ENCODE measurements at regions not wholly inside any gene's neighbourhood (a gene's known extent, or its start where the extent isn't known, plus 50 kb on each side); places are given as distances from the start of the nearest gene placed in this dataset.

DNA sequence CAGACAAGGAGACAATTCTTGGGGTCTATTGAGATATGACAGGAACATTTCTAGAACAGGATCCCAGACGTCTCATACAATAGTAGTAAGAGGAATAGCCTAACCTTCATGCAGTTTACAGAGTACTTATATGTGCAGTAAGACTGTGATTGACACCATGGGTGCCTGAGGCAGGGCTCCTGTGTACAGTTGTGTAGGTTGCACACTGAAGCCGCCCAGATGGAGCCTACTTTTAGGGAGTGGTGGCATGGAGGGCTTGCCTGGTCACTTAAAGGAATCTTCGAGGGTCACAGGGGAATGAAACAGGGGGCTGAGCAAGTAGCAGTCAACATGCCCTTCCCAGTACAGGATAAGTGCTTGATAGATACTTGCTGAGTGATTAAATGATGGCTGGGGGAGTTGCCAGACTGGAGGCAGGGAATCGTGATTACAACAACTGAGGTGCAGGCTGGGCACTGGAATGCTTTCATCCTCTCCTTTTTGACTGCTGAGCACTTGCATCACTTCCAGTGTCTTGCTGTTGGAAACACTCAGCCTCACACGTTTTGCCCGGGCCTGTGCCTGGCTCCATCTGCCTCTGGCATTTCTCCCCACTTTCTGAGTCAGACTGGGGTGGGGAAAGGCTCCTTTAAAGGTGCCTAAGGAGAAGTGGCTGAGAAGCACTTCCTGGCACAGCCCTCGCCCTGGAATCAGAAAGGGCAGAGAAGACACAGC lies 71.0 kb downstream of the COPRS start:
- no peaks in the 10 kb centered on the region for H3K9me3 ChIP-seq (ENCODE audit: control extremely low read depth in 1 of 3, control insufficient read depth in 2 of 3, insufficient read depth in 1 of 3, low read length in 2 of 3)
- no peak overlapping the region for H3K4me3 ChIP-seq (ENCODE audit: control extremely low read depth in 1 of 5, extremely low read depth in 1 of 5, insufficient read depth in 1 of 5, low read depth in 2 of 5, low read length in 4 of 5)

DNA sequence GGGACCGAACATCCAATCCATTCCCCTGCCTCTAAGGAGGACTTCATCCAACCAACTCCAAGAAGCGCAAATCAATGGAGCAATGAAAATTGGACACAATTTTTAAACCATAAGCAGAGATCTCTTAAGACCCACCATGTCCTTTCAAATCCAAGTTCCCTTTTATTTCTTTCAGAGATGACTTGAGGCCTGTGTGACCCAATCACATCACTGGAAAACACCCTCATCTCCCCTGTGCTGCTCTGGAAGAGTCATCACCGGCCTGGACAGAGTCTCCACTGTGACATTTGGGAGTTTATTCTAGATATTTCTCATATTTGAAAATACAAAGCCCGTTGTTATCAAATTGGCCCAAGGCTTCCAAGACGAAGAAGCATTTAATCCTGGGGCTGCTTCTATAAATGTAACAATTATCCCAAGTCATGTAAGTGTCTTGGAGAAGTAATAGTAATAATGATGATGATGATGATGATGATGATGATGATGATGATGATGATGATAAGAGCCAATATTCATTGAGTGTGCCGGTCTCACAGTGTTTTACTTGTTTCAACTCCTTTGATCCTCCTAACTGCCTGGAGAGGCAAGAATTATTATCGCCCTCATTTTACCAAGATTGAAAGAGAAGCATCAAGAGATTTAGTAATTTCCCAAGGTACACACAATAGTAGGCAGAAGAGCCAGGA lies 72.1 kb downstream of the COPRS start:
- H2AFZ ChIP-seq (ENCODE audit: insufficient read depth, low read depth, low read length, poor library complexity, severe bottlenecking), result no peak overlapping the region
- no peaks in the 10 kb centered on the region for H4K20me1 ChIP-seq (ENCODE audit: control insufficient read depth, insufficient read depth, low read length, poor library complexity, severe bottlenecking)
- no peak for DNase-seq
- no peak overlapping the region for H3K4me3 Mint-ChIP-seq
- no peak overlapping the region for H3K4me3 ChIP-seq (ENCODE audit: control extremely low read depth in 1 of 5, extremely low read depth in 1 of 5, insufficient read depth in 1 of 5, low read depth in 2 of 5, low read length in 4 of 5)
- no peak for ATAC-seq (ENCODE audit: low read depth)
- H3K27ac Mint-ChIP-seq, result no peak overlapping the region
- no peaks in the 10 kb centered on the region for H3K79me2 ChIP-seq (ENCODE audit: control insufficient read depth, insufficient read depth, low read length)
- CTCF ChIA-PET, result no interaction called here
- H3K9me3 ChIP-seq (ENCODE audit: control extremely low read depth in 1 of 3, control insufficient read depth in 2 of 3, insufficient read depth in 1 of 3, low read length in 2 of 3), result no peaks in the 10 kb centered on the region
- POLR2A ChIA-PET, result no interaction called here
- H3K4me1 ChIP-seq (ENCODE audit: control insufficient read depth in 2 of 2, insufficient read depth in 2 of 2, low read length in 2 of 2), result peaks cover 0 to 4% of the 10 kb centered on the region in 2 donors
- WGBS (ENCODE audit: insufficient coverage), result 100% methylated on average over 4 of the region's 7 CpGs
- H3K27me3 Mint-ChIP-seq, result no peaks in the 10 kb centered on the region
- no peaks in the 10 kb centered on the region for H3K36me3 ChIP-seq (replicated peaks in 1 of 2; ENCODE audit: control extremely low read depth in 1 of 2, control insufficient read depth in 1 of 2, extremely low read depth in 1 of 2, insufficient read depth in 2 of 2, low read length in 1 of 2)
- H3K27me3 ChIP-seq (replicated peaks in 1 of 4; ENCODE audit: control extremely low read depth in 1 of 4, control insufficient read depth in 3 of 4, insufficient read depth in 4 of 4, low read length in 3 of 4), result no peaks in the 10 kb centered on the region
- intact Hi-C loops (cut with micrococcal nuclease), result no loop called here
- H3K9ac ChIP-seq (ENCODE audit: low read length), result no peak overlapping the region
- H3K9me3 Mint-ChIP-seq (ENCODE audit: insufficient read depth), result peaks cover 2% of the 10 kb centered on the region
- peaks cover 9% of the 10 kb centered on the region for H3K4me1 Mint-ChIP-seq
- TF ChIP-seq, protein P1, sequence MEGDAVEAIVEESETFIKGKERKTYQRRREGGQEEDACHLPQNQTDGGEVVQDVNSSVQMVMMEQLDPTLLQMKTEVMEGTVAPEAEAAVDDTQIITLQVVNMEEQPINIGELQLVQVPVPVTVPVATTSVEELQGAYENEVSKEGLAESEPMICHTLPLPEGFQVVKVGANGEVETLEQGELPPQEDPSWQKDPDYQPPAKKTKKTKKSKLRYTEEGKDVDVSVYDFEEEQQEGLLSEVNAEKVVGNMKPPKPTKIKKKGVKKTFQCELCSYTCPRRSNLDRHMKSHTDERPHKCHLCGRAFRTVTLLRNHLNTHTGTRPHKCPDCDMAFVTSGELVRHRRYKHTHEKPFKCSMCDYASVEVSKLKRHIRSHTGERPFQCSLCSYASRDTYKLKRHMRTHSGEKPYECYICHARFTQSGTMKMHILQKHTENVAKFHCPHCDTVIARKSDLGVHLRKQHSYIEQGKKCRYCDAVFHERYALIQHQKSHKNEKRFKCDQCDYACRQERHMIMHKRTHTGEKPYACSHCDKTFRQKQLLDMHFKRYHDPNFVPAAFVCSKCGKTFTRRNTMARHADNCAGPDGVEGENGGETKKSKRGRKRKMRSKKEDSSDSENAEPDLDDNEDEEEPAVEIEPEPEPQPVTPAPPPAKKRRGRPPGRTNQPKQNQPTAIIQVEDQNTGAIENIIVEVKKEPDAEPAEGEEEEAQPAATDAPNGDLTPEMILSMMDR (IDR thresholded peaks at IDR 0.05), result no peak
- TF ChIP-seq EZH2 (IDR thresholded peaks at IDR 0.05; ENCODE audit: borderline replicate concordance, insufficient read depth, low read depth, low read length, poor library complexity, severe bottlenecking), result no peak
- no peak overlapping the region for H3K4me2 ChIP-seq (replicated peaks; ENCODE audit: low read depth, low read length, poor library complexity, severe bottlenecking)
- H3K27ac ChIP-seq (ENCODE audit: low read length in 2 of 2), result no peak overlapping the region

More for the DNA sequence above, 71.0 kb downstream of the COPRS start:
- no peak for ATAC-seq (ENCODE audit: low read depth)
- whole genome bisulfite sequencing (ENCODE audit: insufficient coverage), result 91% methylated on average over 6 of the region's 7 CpGs
- no peak for DNase-seq
- Histone ChIP-seq H3K4me2 (replicated peaks; ENCODE audit: low read depth, low read length, poor library complexity, severe bottlenecking) (no peak overlapping the region), H4K20me1 (ENCODE audit: control insufficient read depth, insufficient read depth, low read length, poor library complexity, severe bottlenecking) (no peaks in the 10 kb centered on the region), H2AFZ (ENCODE audit: insufficient read depth, low read depth, low read length, poor library complexity, severe bottlenecking) (no peak overlapping the region), H3K27me3 (replicated peaks in 1 of 4; ENCODE audit: control extremely low read depth in 1 of 4, control insufficient read depth in 3 of 4, insufficient read depth in 4 of 4, low read length in 3 of 4) (no peaks in the 10 kb centered on the region), H3K4me1 (ENCODE audit: control insufficient read depth in 2 of 2, insufficient read depth in 2 of 2, low read length in 2 of 2) (peaks cover 0 to 4% of the 10 kb centered on the region in 2 donors), H3K27ac (ENCODE audit: low read length in 2 of 2) (no peak overlapping the region), H3K36me3 (replicated peaks in 1 of 2; ENCODE audit: control extremely low read depth in 1 of 2, control insufficient read depth in 1 of 2, extremely low read depth in 1 of 2, insufficient read depth in 2 of 2, low read length in 1 of 2) (no peaks in the 10 kb centered on the region), H3K79me2 (ENCODE audit: control insufficient read depth, insufficient read depth, low read length) (no peaks in the 10 kb centered on the region), H3K9ac (ENCODE audit: low read length) (no peak overlapping the region)
- no peak overlapping the region for H3K27ac Mint-ChIP-seq
- TF ChIP-seq EZH2 (IDR thresholded peaks at IDR 0.05; ENCODE audit: borderline replicate concordance, insufficient read depth, low read depth, low read length, poor library complexity, severe bottlenecking), result no peak
- TF ChIP-seq, protein P1 (IDR thresholded peaks at IDR 0.05), result no peak
- peaks cover 9% of the 10 kb centered on the region for H3K4me1 Mint-ChIP-seq
- intact Hi-C loops (cut with micrococcal nuclease), result no loop called here
- no peaks in the 10 kb centered on the region for H3K27me3 Mint-ChIP-seq
- POLR2A ChIA-PET, result no interaction called here
- CTCF ChIA-PET, result no interaction called here
- H3K9me3 Mint-ChIP-seq (ENCODE audit: insufficient read depth), result peaks cover 2% of the 10 kb centered on the region
- H3K4me3 Mint-ChIP-seq, result no peak overlapping the region
